SK-N-SH (cell line): ENCODE measurements at regions not wholly inside any gene's neighbourhood (a gene's known extent, or its start where the extent isn't known, plus 50 kb on each side); places are given as distances from the start of the nearest gene placed in this dataset.

ENCODE experiments used
- CTCF ChIA-PET: fragments of 300-600, 350-600 bp; formaldehyde crosslinking; extraction: SDS; loops from one replicate; lab custom pipeline; 2021; lab: Yijun Ruan, JAX
- POLR2A ChIA-PET: fragments of 350-600 bp; sonication (Branson Sonifier 250); formaldehyde crosslinking; extraction: SDS; loops from one replicate; lab custom pipeline; 2020; ENCODE audit warnings: antibody characterized with exemption, inconsistent platforms; lab: Yijun Ruan, JAX
- DNase-seq: peaks from one replicate; pipeline ENCODE4 v3.0.0; 2012
- H2AFZ ChIP-seq: fragments of 200-600 bp; sonication (generic); 2 replicates; pipeline ENCODE4 v1.8.1; 2016; ENCODE audit warnings: antibody characterized with exemption, mild to moderate bottlenecking, low read depth
- H3F3A ChIP-seq: fragments of 200-600 bp; sonication (generic); replicated peaks from 2 replicates; pipeline ENCODE3; 2016; ENCODE audit warnings: antibody characterized with exemption, mild to moderate bottlenecking; ENCODE audit not compliant: insufficient read depth
- H3K27ac ChIP-seq, 2 experiments: fragments of 200-500 bp in 1 of 2; fragments of 200-600 bp in 1 of 2; sonication (Bioruptor generic) in 1 of 2; sonication (generic), shearing (Covaris generic) in 1 of 2; 2 replicates each; pipeline versions ENCODE4 v1.5.1 to v1.6.1; 2014 to 2016; ENCODE audit warnings: low read depth in 2 of 2, inconsistent platforms in 1 of 2, low read length in 1 of 2, mild to moderate bottlenecking in 1 of 2, mixed read lengths in 1 of 2
- H3K27me3 ChIP-seq: fragments of 200-600 bp; sonication (generic), shearing (Covaris generic); 2 replicates; pipeline ENCODE4 v1.6.1; 2016; ENCODE audit warnings: mixed run types; ENCODE audit not compliant: insufficient read depth
- H3K36me3 ChIP-seq, 2 experiments: fragments of 200-500 bp in 1 of 2; fragments of 200-600 bp in 1 of 2; sonication (Bioruptor generic) in 1 of 2; sonication (generic) in 1 of 2; replicated peaks in 1 of 2; 2 replicates each; pipeline versions ENCODE3 to v1.5.1; 2014 to 2016; ENCODE audit warnings: low read length in 1 of 2, mild to moderate bottlenecking in 1 of 2; ENCODE audit not compliant: insufficient read depth in 2 of 2, control insufficient read depth in 1 of 2
- H3K4me1 ChIP-seq, 2 experiments: fragments of 200-500 bp in 1 of 2; fragments of 200-600 bp in 1 of 2; sonication (Bioruptor generic) in 1 of 2; sonication (generic), shearing (Covaris generic) in 1 of 2; 2 replicates each; pipeline versions ENCODE4 v1.5.1 to v1.6.1; 2014 to 2016; ENCODE audit warnings: low read depth in 1 of 2, low read length in 1 of 2, mixed run types in 1 of 2; ENCODE audit not compliant: insufficient read depth in 2 of 2, control insufficient read depth in 1 of 2
- H3K4me2 ChIP-seq: fragments of 200-600 bp; sonication (generic), shearing (Covaris generic); 2 replicates; pipeline ENCODE4 v1.6.1; 2017; ENCODE audit warnings: mixed run types
- H3K4me3 ChIP-seq, 2 experiments: fragments of 200-500 bp in 1 of 2; fragments of 200-600 bp in 1 of 2; sonication (Bioruptor generic) in 1 of 2; sonication (generic), shearing (Covaris generic) in 1 of 2; 2 replicates each; pipeline versions ENCODE4 v1.5.1 to v1.8.1; 2014 to 2016; ENCODE audit warnings: low read depth in 2 of 2, inconsistent platforms in 1 of 2, low read length in 1 of 2, mild to moderate bottlenecking in 1 of 2, mixed read lengths in 1 of 2, moderate library complexity in 1 of 2
- H3K79me2 ChIP-seq: fragments of 200-600 bp; sonication (generic); 2 replicates; pipeline ENCODE4 v1.8.1; 2017; ENCODE audit warnings: mild to moderate bottlenecking; ENCODE audit not compliant: insufficient read depth
- H3K9ac ChIP-seq: fragments of 200-600 bp; sonication (generic); 2 replicates; pipeline ENCODE4 v1.6.1; 2017; ENCODE audit warnings: mixed run types
- H3K9me2 ChIP-seq: fragments of 200-600 bp; sonication (generic); 2 replicates; pipeline ENCODE4 v1.6.1; 2017; ENCODE audit warnings: mixed run types
- H3K9me3 ChIP-seq: fragments of 200-600 bp; sonication (generic); 2 replicates; pipeline ENCODE4 v1.6.1; 2017; ENCODE audit warnings: mixed run types, mild to moderate bottlenecking, moderate library complexity
- H4K20me1 ChIP-seq: fragments of 200-600 bp; sonication (generic); 2 replicates; pipeline ENCODE4 v1.6.1; 2017; ENCODE audit warnings: mild to moderate bottlenecking, mixed run types; ENCODE audit not compliant: insufficient read depth
- CHD2 ChIP-seq: fragments of 150-350 bp; IDR thresholded peaks from 2 replicates; pipeline ENCODE4 v1.6.1; 2018; ENCODE audit warnings: low read length; ENCODE audit not compliant: partially characterized antibody
- FOXJ3 ChIP-seq: sonication (generic); formaldehyde crosslinking; IDR thresholded peaks from 2 replicates; pipeline ENCODE4 v1.5.1; 2020; ENCODE audit warnings: mild to moderate bottlenecking, missing genetic modification reagents
- GABPA ChIP-seq: IDR thresholded peaks from 2 replicates; pipeline ENCODE4 v1.4.0; 2012; ENCODE audit warnings: low read depth, mild to moderate bottlenecking
- MEF2A ChIP-seq: IDR thresholded peaks from 2 replicates; pipeline ENCODE4 v1.4.0; 2012; ENCODE audit warnings: low read depth, borderline replicate concordance
- NRF1 ChIP-seq: IDR thresholded peaks from 2 replicates; pipeline ENCODE4 v1.6.1; 2012; ENCODE audit warnings: low read depth, mild to moderate bottlenecking, low read length
- POLR2AphosphoS5 ChIP-seq: IDR thresholded peaks from 2 replicates; pipeline ENCODE4 v1.6.1; 2012; ENCODE audit warnings: low read depth, low read length
- RAD21 ChIP-seq: IDR thresholded peaks from 2 replicates; pipeline ENCODE4 v1.6.1; 2012; ENCODE audit warnings: mild to moderate bottlenecking, low read length
- RCOR1 ChIP-seq: fragments of 150-350 bp; IDR thresholded peaks from 2 replicates; pipeline ENCODE4 v1.6.1; 2017; ENCODE audit warnings: antibody characterized with exemption, low read length
- SMC3 ChIP-seq: IDR thresholded peaks from 2 replicates; pipeline ENCODE4 v1.6.1; 2012; ENCODE audit warnings: low read depth, low read length, improper control_type of control experiment
- TAF1 ChIP-seq: IDR thresholded peaks from 2 replicates; pipeline ENCODE4 v1.6.1; 2012; ENCODE audit warnings: low read depth, mild to moderate bottlenecking, low read length, moderate library complexity, borderline replicate concordance
- TCF12 ChIP-seq: IDR thresholded peaks from 2 replicates; pipeline ENCODE4 v1.4.0; 2012
- YY1 ChIP-seq: IDR thresholded peaks from 2 replicates; pipeline ENCODE4 v1.4.0; 2012; ENCODE audit warnings: low read depth, mild to moderate bottlenecking
- WGBS: methylation state at CpG from one replicate; pipeline ENCODE4 v1.1.6; 2017; ENCODE audit warnings: low lambda C conversion rate; 5-methylcytosine and 5-hydroxymethylcytosine counted together
- TF ChIP-seq, protein P1 (sequence below): fragments of 150-350 bp; IDR thresholded peaks from 2 replicates; pipeline ENCODE4 v1.6.1; 2017; ENCODE audit warnings: antibody characterized with exemption, low read length, low read depth, borderline replicate concordance
- TF ChIP-seq, protein P2 (sequence below): IDR thresholded peaks from 2 replicates; pipeline ENCODE4 v1.4.0; 2012; ENCODE audit warnings: low read depth, borderline replicate concordance
- TF ChIP-seq, protein P3 (sequence below): IDR thresholded peaks from 2 replicates; pipeline ENCODE4 v1.4.0; 2012; ENCODE audit warnings: low read depth, borderline replicate concordance

DNA sequence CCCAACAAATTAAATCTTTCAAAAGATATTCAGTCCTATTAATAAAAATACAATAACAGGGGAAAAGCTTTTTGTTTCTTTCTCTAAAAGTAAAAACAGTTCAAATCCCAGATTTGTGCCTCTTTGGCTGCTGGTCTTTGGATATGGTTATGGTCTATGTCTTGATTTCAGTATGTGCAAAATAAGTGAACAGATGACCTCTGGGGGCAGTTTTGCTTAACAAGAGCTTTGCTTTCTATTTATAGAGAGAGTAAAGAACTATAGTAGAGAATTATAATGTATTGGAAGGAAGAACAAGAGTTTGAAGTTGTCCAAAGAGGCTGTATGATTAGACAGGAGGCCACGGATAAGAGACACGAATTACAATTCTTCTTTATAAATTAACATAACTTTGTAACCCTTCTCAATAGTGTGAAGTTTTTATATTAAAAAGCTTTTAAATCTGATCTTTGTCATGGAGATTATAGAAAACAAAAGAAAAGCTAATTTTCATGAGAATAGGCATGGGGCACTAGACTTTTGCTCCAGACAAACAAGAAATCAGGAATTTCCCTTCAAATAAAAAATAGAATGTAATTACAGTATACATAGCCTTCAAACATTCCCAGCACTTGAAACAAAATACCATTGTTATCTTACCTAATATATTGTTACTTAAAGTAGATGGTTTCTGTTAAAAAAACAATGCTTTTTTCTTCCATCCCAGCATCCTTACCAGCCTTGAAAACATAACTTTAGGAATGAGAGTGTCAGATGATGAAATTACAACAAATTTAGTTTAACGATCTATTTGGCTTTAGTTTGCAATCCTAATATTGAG is 432.7 kb upstream of the ARHGEF26 start (continued):
- TF ChIP-seq TCF12: no peak
- TF ChIP-seq, protein P1, sequence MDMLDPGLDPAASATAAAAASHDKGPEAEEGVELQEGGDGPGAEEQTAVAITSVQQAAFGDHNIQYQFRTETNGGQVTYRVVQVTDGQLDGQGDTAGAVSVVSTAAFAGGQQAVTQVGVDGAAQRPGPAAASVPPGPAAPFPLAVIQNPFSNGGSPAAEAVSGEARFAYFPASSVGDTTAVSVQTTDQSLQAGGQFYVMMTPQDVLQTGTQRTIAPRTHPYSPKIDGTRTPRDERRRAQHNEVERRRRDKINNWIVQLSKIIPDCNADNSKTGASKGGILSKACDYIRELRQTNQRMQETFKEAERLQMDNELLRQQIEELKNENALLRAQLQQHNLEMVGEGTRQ: no peak
- TF ChIP-seq, protein P2, sequence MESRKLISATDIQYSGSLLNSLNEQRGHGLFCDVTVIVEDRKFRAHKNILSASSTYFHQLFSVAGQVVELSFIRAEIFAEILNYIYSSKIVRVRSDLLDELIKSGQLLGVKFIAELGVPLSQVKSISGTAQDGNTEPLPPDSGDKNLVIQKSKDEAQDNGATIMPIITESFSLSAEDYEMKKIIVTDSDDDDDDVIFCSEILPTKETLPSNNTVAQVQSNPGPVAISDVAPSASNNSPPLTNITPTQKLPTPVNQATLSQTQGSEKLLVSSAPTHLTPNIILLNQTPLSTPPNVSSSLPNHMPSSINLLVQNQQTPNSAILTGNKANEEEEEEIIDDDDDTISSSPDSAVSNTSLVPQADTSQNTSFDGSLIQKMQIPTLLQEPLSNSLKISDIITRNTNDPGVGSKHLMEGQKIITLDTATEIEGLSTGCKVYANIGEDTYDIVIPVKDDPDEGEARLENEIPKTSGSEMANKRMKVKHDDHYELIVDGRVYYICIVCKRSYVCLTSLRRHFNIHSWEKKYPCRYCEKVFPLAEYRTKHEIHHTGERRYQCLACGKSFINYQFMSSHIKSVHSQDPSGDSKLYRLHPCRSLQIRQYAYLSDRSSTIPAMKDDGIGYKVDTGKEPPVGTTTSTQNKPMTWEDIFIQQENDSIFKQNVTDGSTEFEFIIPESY: no peak
- TF ChIP-seq SMC3: no peak
- TF ChIP-seq, protein P3, sequence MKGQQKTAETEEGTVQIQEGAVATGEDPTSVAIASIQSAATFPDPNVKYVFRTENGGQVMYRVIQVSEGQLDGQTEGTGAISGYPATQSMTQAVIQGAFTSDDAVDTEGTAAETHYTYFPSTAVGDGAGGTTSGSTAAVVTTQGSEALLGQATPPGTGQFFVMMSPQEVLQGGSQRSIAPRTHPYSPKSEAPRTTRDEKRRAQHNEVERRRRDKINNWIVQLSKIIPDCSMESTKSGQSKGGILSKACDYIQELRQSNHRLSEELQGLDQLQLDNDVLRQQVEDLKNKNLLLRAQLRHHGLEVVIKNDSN: no peak
- TF ChIP-seq TAF1: no peak
- TF ChIP-seq NRF1: no peak
- no peak for TF ChIP-seq MEF2A
- no peak for TF ChIP-seq RCOR1
- no peak for TF ChIP-seq POLR2AphosphoS5
- TF ChIP-seq, all 33 proteins: peak for 0

DNA sequence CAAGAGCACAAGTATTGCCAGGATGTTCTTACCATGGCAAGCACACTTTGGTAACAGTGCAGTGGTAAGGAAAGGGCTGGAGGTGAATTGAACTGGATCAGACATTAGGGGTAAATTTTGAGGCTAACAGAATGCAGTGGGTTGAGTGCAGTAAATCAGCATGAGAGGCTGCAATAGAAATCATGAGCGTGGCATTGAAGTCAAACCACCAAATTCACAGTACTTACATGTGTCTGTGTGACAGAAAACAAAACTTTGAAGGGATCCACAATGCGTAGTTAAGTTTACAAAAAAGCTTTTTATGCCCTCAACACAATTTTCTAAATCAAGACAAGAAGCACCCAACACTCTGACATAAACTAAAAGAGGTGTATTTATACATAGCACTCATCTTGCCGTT is 428.0 kb upstream of the ARHGEF26 start:
- H3K27me3 ChIP-seq: no peaks in the 10 kb centered on the region
- H3K4me1 ChIP-seq: no peaks in the 10 kb centered on the region
- no peak overlapping the region for H3K9ac ChIP-seq
- H2AFZ ChIP-seq: no peak overlapping the region
- H3K4me3 ChIP-seq: no peak overlapping the region
- no peaks in the 10 kb centered on the region for H3K79me2 ChIP-seq
- H3K27ac ChIP-seq: no peak overlapping the region
- H3K9me2 ChIP-seq: no peaks in the 10 kb centered on the region
- no peak for TF ChIP-seq GABPA
- no peak for TF ChIP-seq FOXJ3 (CRISPR knock-in tag)
- no peak for TF ChIP-seq SMC3
- no peak for TF ChIP-seq RCOR1
- TF ChIP-seq, protein P2: no peak
- TF ChIP-seq RAD21: no peak
- TF ChIP-seq YY1: no peak
- TF ChIP-seq CHD2: no peak
- TF ChIP-seq, protein P1: no peak
- ChIA-PET CTCF (no interaction called here), POLR2A (no interaction called here)
- WGBS: 18% methylated on average over 3 of the region's 3 CpGs
- H3K36me3 ChIP-seq: no peaks in the 10 kb centered on the region
- H3K4me2 ChIP-seq: no peak overlapping the region
- no peaks in the 10 kb centered on the region for H3K9me3 ChIP-seq
- H3F3A ChIP-seq: no peaks in the 10 kb centered on the region
- H4K20me1 ChIP-seq: no peaks in the 10 kb centered on the region
- DNase-seq: no peak
